ENCODE measurements at regions not wholly inside any gene's neighbourhood (a gene's known extent, or its start where the extent isn't known, plus 50 kb on each side); places are given as distances from the start of the nearest gene placed in this dataset.

DNA sequence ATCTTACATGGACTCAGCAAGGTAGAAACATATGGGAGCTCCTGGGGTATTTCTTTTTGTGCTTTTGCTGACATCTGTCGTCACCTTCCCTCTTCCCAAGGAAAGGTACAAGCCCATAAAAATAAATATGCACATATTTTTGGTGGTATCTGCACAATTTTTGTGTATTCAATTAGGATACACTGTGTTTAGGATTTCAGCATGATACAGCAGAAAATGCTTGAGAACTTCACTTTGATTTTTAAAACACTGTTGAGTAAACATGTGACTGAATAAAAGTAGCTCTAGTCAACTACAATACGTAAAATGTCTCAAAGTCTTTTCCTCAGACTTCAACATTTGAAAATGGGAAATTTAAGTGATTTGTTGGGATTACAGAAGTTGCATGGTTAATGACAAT lies 99.4 kb upstream of the SPANXC start:
- Histone ChIP-seq H2BK20ac (ENCODE audit: low read length) (no peak overlapping the region), H3K9ac (replicated peaks in 1 of 4; ENCODE audit: extremely low read depth in 1 of 4, low read depth in 3 of 4, low read length in 3 of 4) (no peak overlapping the region), H2BK120ac (replicated peaks; ENCODE audit: low read depth, low read length) (no peak overlapping the region), H3K4me3 (ENCODE audit: extremely low read depth in 1 of 4, insufficient read depth in 2 of 4, low read depth in 3 of 4, low read length in 4 of 4) (no peak overlapping the region), H3K27me3 (replicated peaks in 1 of 4; ENCODE audit: control insufficient read depth in 3 of 4, extremely low read depth in 1 of 4, insufficient read depth in 3 of 4, low read length in 3 of 4) (no peaks in the 10 kb centered on the region), H3K36me3 (ENCODE audit: control insufficient read depth in 2 of 4, insufficient read depth in 4 of 4, low read length in 3 of 4) (no peaks in the 10 kb centered on the region), H3K9me3 (ENCODE audit: insufficient read depth in 2 of 2, low read depth in 1 of 2, low read length in 1 of 2) (no peaks in the 10 kb centered on the region), H4K91ac (replicated peaks; ENCODE audit: insufficient read length, low read length) (no peak overlapping the region), H3K79me1 (ENCODE audit: low read depth, low read length) (no peaks in the 10 kb centered on the region), H2AK5ac (ENCODE audit: low read depth, low read length) (no peak overlapping the region), H2BK15ac (ENCODE audit: low read length) (no peak overlapping the region), H3K4me1 (replicated peaks in 1 of 4; ENCODE audit: control insufficient read depth in 3 of 4, insufficient read depth in 4 of 4, low read length in 3 of 4) (no peaks in the 10 kb centered on the region), H2AFZ (ENCODE audit: low read length) (no peak overlapping the region), H3K23ac (ENCODE audit: insufficient read length) (no peak overlapping the region), H3K56ac (replicated peaks; ENCODE audit: insufficient read length, low read depth, low read length) (no peak overlapping the region), H3K23me2 (ENCODE audit: low read depth, low read length) (no peaks in the 10 kb centered on the region), H4K20me1 (replicated peaks in 1 of 2; ENCODE audit: control insufficient read depth in 1 of 2, insufficient read depth in 2 of 2, low read length in 2 of 2) (no peaks in the 10 kb centered on the region), H2BK5ac (ENCODE audit: low read depth, low read length) (no peak overlapping the region), H4K5ac (ENCODE audit: insufficient read length, low read depth, low read length) (no peak overlapping the region), H3K4me2 (ENCODE audit: insufficient read depth in 1 of 2, low read depth in 2 of 2, low read length in 2 of 2) (no peak overlapping the region), H3K14ac (ENCODE audit: insufficient read length) (no peak overlapping the region), H4K8ac (ENCODE audit: extremely low read depth, insufficient read depth, low read length) (no peak overlapping the region), H3K79me2 (ENCODE audit: control insufficient read depth in 1 of 2, insufficient read depth in 2 of 2, low read length in 2 of 2) (no peaks in the 10 kb centered on the region), H2BK12ac (ENCODE audit: low read depth, low read length) (no peak overlapping the region), H3K27ac (ENCODE audit: low read depth, low read length) (no peak overlapping the region), H3K18ac (ENCODE audit: extremely low read depth, low read length) (no peak overlapping the region), H3K4ac (replicated peaks; ENCODE audit: insufficient read length, low read depth, low read length) (no peak overlapping the region)
- DNase-seq (ENCODE audit: low read depth in 1 of 2, low spot score in 2 of 2) = no peak
- 100% methylated on average over 2 of the region's 2 CpGs; no CpG with 5 or more reads in 1 of the 2 experiments for WGBS, 2 experiments (ENCODE audit: extremely low coverage in 1 of 2, insufficient coverage in 1 of 2, insufficient read length in 1 of 2, insufficient replicate concordance in 2 of 2, low coverage in 1 of 2, low lambda C conversion rate in 2 of 2, missing lambda C conversion rate in 1 of 2)
- TF ChIP-seq KDM1A (IDR thresholded peaks at IDR 0.05; ENCODE audit: borderline replicate concordance, low read length) = no peak
- no peak for FAIRE-seq
- POLR2A ChIA-PET (ENCODE audit: partially characterized antibody) = no interaction called here
- CTCF ChIA-PET (ENCODE audit: partially characterized antibody) = no interaction called here

Data from H1 (cell line).